Osteocyte (in vitro differentiated cells): ENCODE measurements at regions not wholly inside any gene's neighbourhood (a gene's known extent, or its start where the extent isn't known, plus 50 kb on each side); places are given as distances from the start of the nearest gene placed in this dataset.

Experiments
- DNase-seq: peaks from one replicate; pipeline ENCODE4 v3.0.0; 2021; ENCODE audit warnings: mixed read lengths; ENCODE audit not compliant: unreplicated experiment; ENCODE audit errors: extremely low spot score
- H3K27ac Mint-ChIP-seq: one replicate; pipeline ENCODE4 v1.8.0; 2021; ENCODE audit warnings: mild to moderate bottlenecking, mixed read lengths; ENCODE audit not compliant: unreplicated experiment
- H3K27me3 Mint-ChIP-seq: one replicate; pipeline ENCODE4 v1.8.0; 2021; ENCODE audit warnings: mixed read lengths; ENCODE audit not compliant: unreplicated experiment
- H3K36me3 Mint-ChIP-seq: one replicate; pipeline ENCODE4 v1.8.0; 2021; ENCODE audit warnings: mixed read lengths; ENCODE audit not compliant: unreplicated experiment
- H3K4me1 Mint-ChIP-seq: one replicate; pipeline ENCODE4 v1.8.0; 2021; ENCODE audit warnings: mixed read lengths; ENCODE audit not compliant: unreplicated experiment
- H3K4me3 Mint-ChIP-seq: one replicate; pipeline ENCODE4 v1.8.0; 2021; ENCODE audit warnings: mild to moderate bottlenecking, moderate library complexity, mixed read lengths; ENCODE audit not compliant: unreplicated experiment
- H3K9me3 Mint-ChIP-seq: one replicate; pipeline ENCODE4 v1.8.0; 2021; ENCODE audit warnings: mixed read lengths; ENCODE audit not compliant: unreplicated experiment
- TF ChIP-seq, protein P1 (sequence below): fragments of 200-600 bp; sonication (generic); IDR thresholded peaks from 2 replicates; pipeline ENCODE4 v1.5.0; 2021; ENCODE audit warnings: antibody characterized with exemption, mild to moderate bottlenecking, moderate library complexity

DNA sequence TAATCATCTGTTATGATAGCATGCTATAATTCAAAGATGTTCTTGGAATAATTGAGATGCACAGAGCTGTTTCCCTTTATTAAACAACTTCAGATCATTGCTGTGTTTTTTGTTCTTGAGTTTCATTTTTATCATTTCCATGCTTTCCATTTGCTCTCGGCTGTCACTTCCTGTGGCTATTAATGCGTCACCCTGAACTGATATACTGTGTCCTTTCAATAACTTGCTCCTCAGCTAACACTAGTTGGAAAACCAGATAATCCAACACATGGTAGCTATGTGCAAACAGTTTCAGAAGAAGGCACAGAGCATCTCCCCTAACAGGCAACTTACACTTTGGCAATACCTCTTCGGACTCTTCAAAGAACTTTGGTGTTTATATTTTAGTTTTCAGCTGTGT, 376.0 kb downstream of the GBA3 start:
- H3K36me3 Mint-ChIP-seq, result no peaks in the 10 kb centered on the region
- H3K4me1 Mint-ChIP-seq, result peaks cover 9% of the 10 kb centered on the region

DNA sequence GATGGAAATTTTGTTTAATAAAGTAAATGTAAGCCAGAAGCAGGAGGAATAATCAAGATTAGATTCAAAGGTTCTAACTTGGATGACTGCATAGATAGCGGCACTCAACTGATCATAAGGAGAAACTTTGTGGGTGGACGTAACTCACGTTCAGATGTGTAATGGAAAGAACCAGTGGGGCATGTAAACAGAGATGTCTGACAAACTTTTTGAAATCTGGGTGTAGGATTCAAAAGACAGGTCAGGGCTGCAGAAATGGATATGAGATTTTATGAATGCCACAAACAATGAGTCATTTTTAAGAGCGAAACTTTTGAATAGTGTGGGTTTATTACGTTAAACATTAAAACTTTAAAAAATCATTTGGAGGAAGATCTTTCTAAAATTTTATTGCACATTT, 375.6 kb downstream of the GBA3 start:
- Mint-ChIP-seq H3K4me1 (peaks cover 9% of the 10 kb centered on the region), H3K27me3 (peaks cover 5% of the 10 kb centered on the region), H3K4me3 (no peak overlapping the region), H3K36me3 (no peaks in the 10 kb centered on the region), H3K27ac (no peak overlapping the region), H3K9me3 (no peaks in the 10 kb centered on the region)
- TF ChIP-seq, protein P1, sequence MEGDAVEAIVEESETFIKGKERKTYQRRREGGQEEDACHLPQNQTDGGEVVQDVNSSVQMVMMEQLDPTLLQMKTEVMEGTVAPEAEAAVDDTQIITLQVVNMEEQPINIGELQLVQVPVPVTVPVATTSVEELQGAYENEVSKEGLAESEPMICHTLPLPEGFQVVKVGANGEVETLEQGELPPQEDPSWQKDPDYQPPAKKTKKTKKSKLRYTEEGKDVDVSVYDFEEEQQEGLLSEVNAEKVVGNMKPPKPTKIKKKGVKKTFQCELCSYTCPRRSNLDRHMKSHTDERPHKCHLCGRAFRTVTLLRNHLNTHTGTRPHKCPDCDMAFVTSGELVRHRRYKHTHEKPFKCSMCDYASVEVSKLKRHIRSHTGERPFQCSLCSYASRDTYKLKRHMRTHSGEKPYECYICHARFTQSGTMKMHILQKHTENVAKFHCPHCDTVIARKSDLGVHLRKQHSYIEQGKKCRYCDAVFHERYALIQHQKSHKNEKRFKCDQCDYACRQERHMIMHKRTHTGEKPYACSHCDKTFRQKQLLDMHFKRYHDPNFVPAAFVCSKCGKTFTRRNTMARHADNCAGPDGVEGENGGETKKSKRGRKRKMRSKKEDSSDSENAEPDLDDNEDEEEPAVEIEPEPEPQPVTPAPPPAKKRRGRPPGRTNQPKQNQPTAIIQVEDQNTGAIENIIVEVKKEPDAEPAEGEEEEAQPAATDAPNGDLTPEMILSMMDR, result no peak
- DNase-seq, result no peak

More for the DNA sequence above, 376.0 kb downstream of the GBA3 start:
- TF ChIP-seq, protein P1, result no peak
- DNase-seq, result no peak
- Mint-ChIP-seq H3K27ac (no peak overlapping the region), H3K27me3 (peaks cover 5% of the 10 kb centered on the region), H3K9me3 (no peaks in the 10 kb centered on the region), H3K4me3 (no peak overlapping the region)

DNA sequence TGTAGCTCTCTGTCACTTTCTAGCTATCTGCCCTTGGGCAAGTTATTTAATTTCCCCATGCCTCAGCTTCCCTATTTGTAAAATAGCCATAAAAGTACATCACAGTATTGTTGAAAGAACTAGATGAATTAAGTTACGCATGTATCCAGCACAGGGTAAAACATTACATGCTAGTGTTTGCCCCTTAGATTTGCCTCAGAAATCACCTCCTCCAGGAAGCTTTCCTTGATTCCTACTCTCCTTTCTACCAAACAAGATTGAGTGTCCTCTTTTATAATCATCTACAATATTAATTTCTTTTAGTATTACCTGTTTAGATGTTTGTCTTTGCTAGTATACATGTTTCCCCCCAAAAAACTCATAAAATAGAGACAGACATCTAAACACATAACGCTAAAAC, 369.5 kb downstream of the GBA3 start:
- no peaks in the 10 kb centered on the region for H3K36me3 Mint-ChIP-seq
- no peaks in the 10 kb centered on the region for H3K4me1 Mint-ChIP-seq
- no peak overlapping the region for H3K27ac Mint-ChIP-seq
- no peak overlapping the region for H3K4me3 Mint-ChIP-seq
- no peak for DNase-seq
- TF ChIP-seq, protein P1, result no peak
- H3K27me3 Mint-ChIP-seq, result no peaks in the 10 kb centered on the region
- H3K9me3 Mint-ChIP-seq, result no peaks in the 10 kb centered on the region

GRCh38 chr4:23061431-23061830, 368.7 kb downstream of the GBA3 start:
- Mint-ChIP-seq H3K36me3 (no peaks in the 10 kb centered on the region), H3K4me3 (no peak overlapping the region), H3K9me3 (no peaks in the 10 kb centered on the region), H3K27me3 (no peaks in the 10 kb centered on the region), H3K27ac (no peak overlapping the region), H3K4me1 (no peaks in the 10 kb centered on the region)
- DNase-seq, result no peak
- TF ChIP-seq, protein P1, result no peak

DNA sequence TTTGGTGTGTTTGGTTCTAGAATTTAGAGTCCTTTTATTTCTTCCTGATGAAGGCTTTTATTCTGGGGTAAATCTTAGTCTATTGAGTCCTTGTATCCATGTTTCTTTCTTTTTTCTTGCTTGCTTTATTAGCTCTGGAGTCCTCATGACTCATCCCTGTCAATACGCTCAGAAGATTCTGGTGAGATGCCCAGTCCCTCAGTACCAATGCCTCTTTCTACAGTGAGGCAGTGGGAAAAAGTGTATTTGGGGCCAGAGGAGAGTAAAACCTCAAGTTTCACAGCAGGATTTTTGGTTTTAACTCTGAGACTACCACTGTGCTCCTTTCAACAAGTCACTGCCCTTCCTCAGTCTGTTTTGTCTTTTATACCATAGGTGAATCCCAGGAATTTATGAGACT, 368.0 kb downstream of the GBA3 start:
- no peaks in the 10 kb centered on the region for H3K9me3 Mint-ChIP-seq
- H3K36me3 Mint-ChIP-seq, result no peaks in the 10 kb centered on the region
- H3K27me3 Mint-ChIP-seq, result no peaks in the 10 kb centered on the region
- no peaks in the 10 kb centered on the region for H3K4me1 Mint-ChIP-seq
- H3K27ac Mint-ChIP-seq, result no peak overlapping the region
- H3K4me3 Mint-ChIP-seq, result no peak overlapping the region
- TF ChIP-seq, protein P1, result no peak
- DNase-seq, result no peak
